GM12872 (cell line): ENCODE measurements at regions not wholly inside any gene's neighbourhood (a gene's known extent, or its start where the extent isn't known, plus 50 kb on each side); places are given as distances from the start of the nearest gene placed in this dataset.
A peak's percentile ranks its signal among the peaks of the same experiment; 100 is the strongest.

ENCODE experiments used
- CTCF ChIP-seq: IDR thresholded peaks from 3 replicates; pipeline ENCODE4 v1.5.1; 2011; ENCODE audit warnings: low read depth, mild to moderate bottlenecking, low read length, moderate library complexity; ENCODE audit not compliant: insufficient read depth

GRCh38 chr3:25904206-25904605, 114.3 kb downstream of the OXSM start:
- TF ChIP-seq CTCF = no peak

- no peak for TF ChIP-seq CTCF
Observed at GRCh38 chr3:25906132-25906906, 116.4 kb downstream of the OXSM start.

- no peak for TF ChIP-seq CTCF
Observed at GRCh38 chr3:25907081-25907480, 117.2 kb downstream of the OXSM start.

- TF ChIP-seq CTCF = no peak
Observed at GRCh38 chr3:25910105-25910504, 120.2 kb downstream of the OXSM start.

GRCh38 chr3:25910997-25911396, 121.1 kb downstream of the OXSM start:
- TF ChIP-seq CTCF = peak; percentile 64

GRCh38 chr3:25911525-25912295, 121.8 kb downstream of the OXSM start:
- no peak for TF ChIP-seq CTCF

- no peak for TF ChIP-seq CTCF
Observed at GRCh38 chr3:25913179-25913578, 123.3 kb downstream of the OXSM start.
